Neuronal stem cell (in vitro differentiated cells): ENCODE measurements at regions not wholly inside any gene's neighbourhood (a gene's known extent, or its start where the extent isn't known, plus 50 kb on each side); places are given as distances from the start of the nearest gene placed in this dataset.

Source experiments
- DNase-seq: peaks from one replicate; pipeline ENCODE4 v3.0.0-alpha.2; 2013; ENCODE audit warnings: low spot score
- H2AFZ ChIP-seq: one replicate; pipeline ENCODE4 v1.6.1; 2013; ENCODE audit warnings: mild to moderate bottlenecking, low read length, inconsistent platforms
- H2AK5ac ChIP-seq: 2 replicates; pipeline ENCODE4 v1.6.1; 2013; ENCODE audit warnings: low read depth, mild to moderate bottlenecking, inconsistent platforms, low read length, moderate library complexity, mixed read lengths
- H2BK120ac ChIP-seq: 2 replicates; pipeline ENCODE4 v1.6.1; 2013; ENCODE audit warnings: low read depth, mild to moderate bottlenecking, inconsistent platforms, low read length, moderate library complexity, mixed read lengths
- H2BK12ac ChIP-seq: one replicate; pipeline ENCODE4 v1.6.1; 2013; ENCODE audit warnings: low read length, inconsistent platforms
- H2BK15ac ChIP-seq: 2 replicates; pipeline ENCODE4 v1.6.1; 2013; ENCODE audit warnings: mild to moderate bottlenecking, low read length, inconsistent platforms, mixed read lengths
- H2BK5ac ChIP-seq: one replicate; pipeline ENCODE4 v1.6.1; 2013; ENCODE audit warnings: inconsistent platforms, mild to moderate bottlenecking, low read length, moderate library complexity
- H3K14ac ChIP-seq: one replicate; pipeline ENCODE4 v1.6.1; 2013; ENCODE audit warnings: low read length, inconsistent platforms
- H3K18ac ChIP-seq: 2 replicates; pipeline ENCODE4 v1.6.1; 2013; ENCODE audit warnings: low read length, inconsistent platforms
- H3K23ac ChIP-seq: 2 replicates; pipeline ENCODE4 v1.6.1; 2013; ENCODE audit warnings: low read depth, mild to moderate bottlenecking, mixed read lengths, low read length, inconsistent platforms; ENCODE audit not compliant: poor library complexity
- H3K27ac ChIP-seq: replicated peaks from 3 replicates; pipeline ENCODE4 v1.5.1; 2013; ENCODE audit warnings: low read length, inconsistent platforms
- H3K27me3 ChIP-seq, 3 experiments: 2 replicates each; pipeline ENCODE4 v1.6.1; 2013; ENCODE audit warnings: low read length in 3 of 3, mild to moderate bottlenecking in 2 of 3, inconsistent platforms in 1 of 3, low read depth in 1 of 3, mixed read lengths in 1 of 3, moderate library complexity in 1 of 3; ENCODE audit not compliant: control insufficient read depth in 3 of 3, insufficient read depth in 3 of 3
- H3K36me3 ChIP-seq, 2 donors: replicated peaks in 1 of 2; 2 replicates each; pipeline ENCODE4 v1.6.1; 2013; ENCODE audit warnings: low read length in 2 of 2; ENCODE audit not compliant: control insufficient read depth in 2 of 2, insufficient read depth in 2 of 2
- H3K4ac ChIP-seq: 2 replicates; pipeline ENCODE4 v1.6.1; 2013; ENCODE audit warnings: inconsistent platforms, mild to moderate bottlenecking, low read length, moderate library complexity
- H3K4me1 ChIP-seq, 2 donors: 1 replicate in 1 of 2; 2 replicates in 1 of 2; pipeline ENCODE4 v1.6.1; 2013; ENCODE audit warnings: low read length in 2 of 2, low read depth in 1 of 2; ENCODE audit not compliant: control insufficient read depth in 2 of 2, insufficient read depth in 1 of 2
- H3K4me2 ChIP-seq: one replicate; pipeline ENCODE4 v1.6.1; 2013; ENCODE audit warnings: mild to moderate bottlenecking, low read length, inconsistent platforms; ENCODE audit not compliant: insufficient read depth, poor library complexity, severe bottlenecking
- H3K4me3 ChIP-seq, 2 donors: 2 replicates each; pipeline ENCODE4 v1.5.1; 2013; ENCODE audit warnings: low read length in 2 of 2, mild to moderate bottlenecking in 2 of 2, inconsistent platforms in 1 of 2, moderate library complexity in 1 of 2
- H3K79me1 ChIP-seq: one replicate; pipeline ENCODE4 v1.6.1; 2013; ENCODE audit warnings: low read depth, mild to moderate bottlenecking, inconsistent platforms, low read length, moderate library complexity
- H3K9ac ChIP-seq: one replicate; pipeline ENCODE4 v1.6.1; 2013; ENCODE audit warnings: mild to moderate bottlenecking, low read depth, low read length, inconsistent platforms; ENCODE audit not compliant: poor library complexity
- H3K9me3 ChIP-seq, 2 donors: replicated peaks in 1 of 2; 2 replicates each; pipeline versions ENCODE3 to v1.6.1; 2013; ENCODE audit warnings: low read length in 2 of 2, mild to moderate bottlenecking in 2 of 2, inconsistent platforms in 1 of 2, low read depth in 1 of 2, mixed read lengths in 1 of 2, moderate library complexity in 1 of 2; ENCODE audit not compliant: control insufficient read depth in 2 of 2, insufficient read depth in 1 of 2
- H4K8ac ChIP-seq: one replicate; pipeline ENCODE4 v1.6.1; 2013; ENCODE audit warnings: low read depth, mild to moderate bottlenecking, inconsistent platforms, low read length, moderate library complexity
- H4K91ac ChIP-seq: one replicate; pipeline ENCODE4 v1.6.1; 2013; ENCODE audit warnings: low read length, low read depth, mild to moderate bottlenecking, inconsistent platforms; ENCODE audit not compliant: poor library complexity
- WGBS, 2 donors: extraction: QIAGEN DNeasy Blood & Tissue Kit; methylation state at CpG; one replicate each; pipeline ENCODE4 v1.1.7; 2013; ENCODE audit warnings: missing lambda C conversion rate in 2 of 2, mixed read lengths in 1 of 2; ENCODE audit not compliant: insufficient read length in 2 of 2, insufficient replicate concordance in 1 of 2; ENCODE audit errors: extremely low coverage in 2 of 2; 5-methylcytosine and 5-hydroxymethylcytosine counted together

GRCh38 chr16:80915079-80915450 lies 91.6 kb downstream of the CMC2 start:
- Histone ChIP-seq H3K9ac (no peak overlapping the region), H3K14ac (no peak overlapping the region), H3K4me3 (no peak overlapping the region), H2AFZ (no peak overlapping the region), H2BK12ac (no peak overlapping the region), H3K36me3 (no peaks in the 10 kb centered on the region), H3K27me3 (no peaks in the 10 kb centered on the region), H4K8ac (no peak overlapping the region), H2BK120ac (no peak overlapping the region), H4K91ac (no peak overlapping the region), H3K4me1 (no peaks in the 10 kb centered on the region), H3K23ac (no peak overlapping the region), H3K18ac (no peak overlapping the region), H2BK5ac (no peak overlapping the region), H3K9me3 (peaks cover 0 to 2% of the 10 kb centered on the region in 2 donors), H3K79me1 (no peaks in the 10 kb centered on the region), H2BK15ac (no peak overlapping the region), H3K27ac (no peak overlapping the region), H3K4me2 (no peak overlapping the region), H2AK5ac (no peak overlapping the region), H3K4ac (no peak overlapping the region)
- WGBS, 2 donors = no CpG with 5 or more reads among the region's 3 CpGs
- DNase-seq = no peak

- no peak overlapping the region for H2BK12ac ChIP-seq
- H2AFZ ChIP-seq = no peak overlapping the region
- H3K9me3 ChIP-seq = peaks cover 0 to 2% of the 10 kb centered on the region in 2 donors
- no peak overlapping the region for H3K4me2 ChIP-seq
- H3K9ac ChIP-seq = no peak overlapping the region
- H2BK120ac ChIP-seq = no peak overlapping the region
- no peak overlapping the region for H2AK5ac ChIP-seq
- H3K27ac ChIP-seq = no peak overlapping the region
- H3K4me3 ChIP-seq = no peak overlapping the region
- H3K18ac ChIP-seq = no peak overlapping the region
- no peak overlapping the region for H4K91ac ChIP-seq
- no peak for DNase-seq
- no CpG with 5 or more reads among the region's 10 CpGs for WGBS, 2 donors
- no peak overlapping the region for H3K4ac ChIP-seq
- no peaks in the 10 kb centered on the region for H3K79me1 ChIP-seq
- no peak overlapping the region for H3K23ac ChIP-seq
- no peaks in the 10 kb centered on the region for H3K36me3 ChIP-seq
- H2BK5ac ChIP-seq = no peak overlapping the region
- H3K27me3 ChIP-seq = no peaks in the 10 kb centered on the region
- H3K4me1 ChIP-seq = no peaks in the 10 kb centered on the region
- H3K14ac ChIP-seq = no peak overlapping the region
- no peak overlapping the region for H2BK15ac ChIP-seq
- H4K8ac ChIP-seq = no peak overlapping the region
These were observed 92.2 kb downstream of the CMC2 start for GRCh38 chr16:80914379-80915078.

GRCh38 chr16:80913397-80913796 lies 93.3 kb downstream of the CMC2 start:
- no peak overlapping the region for H2BK120ac ChIP-seq
- no peak overlapping the region for H2BK5ac ChIP-seq
- H3K4me1 ChIP-seq = no peaks in the 10 kb centered on the region
- no peak overlapping the region for H3K4me3 ChIP-seq
- no peak overlapping the region for H4K8ac ChIP-seq
- no peak overlapping the region for H3K23ac ChIP-seq
- no CpG with 5 or more reads among the region's 4 CpGs for WGBS, 2 donors
- H2BK15ac ChIP-seq = no peak overlapping the region
- H4K91ac ChIP-seq = no peak overlapping the region
- H3K36me3 ChIP-seq = no peaks in the 10 kb centered on the region
- H3K27me3 ChIP-seq = no peaks in the 10 kb centered on the region
- no peak overlapping the region for H3K9ac ChIP-seq
- H2BK12ac ChIP-seq = no peak overlapping the region
- H3K9me3 ChIP-seq = peaks cover 0 to 2% of the 10 kb centered on the region in 2 donors
- H3K4ac ChIP-seq = no peak overlapping the region
- no peaks in the 10 kb centered on the region for H3K79me1 ChIP-seq
- H2AK5ac ChIP-seq = no peak overlapping the region
- H3K27ac ChIP-seq = no peak overlapping the region
- no peak overlapping the region for H2AFZ ChIP-seq
- no peak overlapping the region for H3K4me2 ChIP-seq
- no peak overlapping the region for H3K14ac ChIP-seq
- no peak for DNase-seq
- H3K18ac ChIP-seq = no peak overlapping the region

- no peak overlapping the region for H4K91ac ChIP-seq
- no peak overlapping the region for H2BK120ac ChIP-seq
- no peak overlapping the region for H2AK5ac ChIP-seq
- H2BK15ac ChIP-seq = no peak overlapping the region
- no peak for DNase-seq
- no peaks in the 10 kb centered on the region for H3K79me1 ChIP-seq
- no peak overlapping the region for H3K27ac ChIP-seq
- no peak overlapping the region for H3K9ac ChIP-seq
- H2BK12ac ChIP-seq = no peak overlapping the region
- no peak overlapping the region for H3K4me2 ChIP-seq
- H3K4me3 ChIP-seq = no peak overlapping the region
- no peak overlapping the region for H2BK5ac ChIP-seq
- H2AFZ ChIP-seq = no peak overlapping the region
- no peaks in the 10 kb centered on the region for H3K36me3 ChIP-seq
- no peak overlapping the region for H3K18ac ChIP-seq
- no peaks in the 10 kb centered on the region for H3K27me3 ChIP-seq
- H3K4me1 ChIP-seq = no peaks in the 10 kb centered on the region
- no peak overlapping the region for H3K14ac ChIP-seq
- H4K8ac ChIP-seq = no peak overlapping the region
- H3K4ac ChIP-seq = no peak overlapping the region
- no peak overlapping the region for H3K23ac ChIP-seq
- no CpG with 5 or more reads among the region's 4 CpGs for WGBS, 2 donors
- H3K9me3 ChIP-seq = peaks cover 0 to 2% of the 10 kb centered on the region in 2 donors
These were observed 94.0 kb downstream of the CMC2 start for GRCh38 chr16:80912651-80913050.
